ENCODE measurements at regions not wholly inside any gene's neighbourhood (a gene's known extent, or its start where the extent isn't known, plus 50 kb on each side); places are given as distances from the start of the nearest gene placed in this dataset.
"Not testable (repeated sequence)": the region's sequence is repeated elsewhere in the genome, so short reads cannot be mapped to it uniquely, and the experiment has no call there.

- no peak for DNase-seq (ENCODE audit: low read depth)
Measured at GRCh38 chr12:11539156-11539555, 110.3 kb upstream of the ETV6 start.

- DNase-seq (ENCODE audit: low read depth): no peak
Measured at GRCh38 chr12:11540156-11540555, 109.3 kb upstream of the ETV6 start.

GRCh38 chr12:11540615-11541310 is 108.7 kb upstream of the ETV6 start:
- DNase-seq (ENCODE audit: low read depth): no peak

- no peak for DNase-seq (ENCODE audit: low read depth)
Measured at GRCh38 chr12:11542599-11542998, 106.9 kb upstream of the ETV6 start.

- DNase-seq (ENCODE audit: low read depth): no peak
Measured at GRCh38 chr12:11543457-11544158, 105.9 kb upstream of the ETV6 start.

- peak; percentile 5 for DNase-seq (ENCODE audit: low read depth)
Measured at GRCh38 chr12:11545484-11546330, 103.8 kb upstream of the ETV6 start.

DNA sequence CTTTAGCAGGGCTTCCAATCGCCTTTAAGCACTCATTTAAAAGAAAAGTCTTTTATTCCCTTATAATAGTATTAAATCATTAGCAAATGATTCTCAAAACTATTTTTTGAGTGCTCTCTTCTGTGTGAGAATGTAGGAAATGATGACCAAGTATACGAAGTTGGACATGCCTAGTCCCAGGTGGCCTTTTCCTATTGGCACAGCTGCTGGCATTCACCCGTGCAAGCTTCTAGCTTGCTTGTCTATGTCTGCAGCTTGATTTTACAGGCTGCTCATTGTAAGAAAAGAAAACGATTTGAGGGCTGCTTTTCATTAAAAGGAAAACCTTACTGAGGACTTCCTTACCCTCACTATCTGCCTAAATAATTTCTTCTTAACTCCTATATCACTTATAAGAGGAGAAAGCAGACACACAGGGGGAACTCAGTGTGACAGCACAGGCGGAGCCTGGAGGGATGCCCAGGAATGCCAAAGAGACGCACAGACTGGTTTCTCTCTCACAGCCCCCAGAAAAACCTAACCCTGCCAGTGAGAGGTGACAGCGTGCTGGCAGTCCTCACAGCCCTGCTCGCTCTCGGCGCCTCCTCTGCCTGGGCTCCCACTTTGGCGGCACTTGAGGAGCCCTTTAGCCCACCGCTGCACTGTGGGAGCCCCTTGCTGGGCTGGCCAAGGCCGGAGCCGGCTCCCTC is 102.7 kb upstream of the ETV6 start:
- not testable (repeated sequence) for DNase-seq (ENCODE audit: low read depth)

DNA sequence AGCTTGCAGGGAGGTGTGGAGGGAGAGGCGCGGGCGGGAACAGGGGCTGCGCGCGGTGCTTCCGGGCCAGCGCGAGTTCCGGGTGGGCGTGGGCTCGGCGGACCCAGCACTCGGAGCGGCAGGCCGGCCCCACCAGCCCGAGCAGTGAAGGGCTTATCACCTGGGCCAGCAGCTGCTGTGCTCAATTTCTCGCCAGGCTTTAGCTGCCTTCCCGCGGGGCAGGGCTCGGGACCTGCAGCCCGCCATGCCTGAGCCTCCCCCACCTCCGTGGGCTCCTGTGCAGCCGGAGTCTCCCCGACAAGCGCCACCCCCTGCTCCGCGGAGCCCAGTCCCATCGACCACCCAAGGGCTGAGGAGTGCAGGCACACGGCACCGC is 102.2 kb upstream of the ETV6 start:
- not testable (repeated sequence) for DNase-seq (ENCODE audit: low read depth)

- DNase-seq (ENCODE audit: low read depth): no peak
Measured at GRCh38 chr12:11549119-11549518, 100.4 kb upstream of the ETV6 start.

GRCh38 chr12:11553871-11554533 is 95.5 kb upstream of the ETV6 start:
- peak; percentile 6 for DNase-seq (ENCODE audit: low read depth)

GRCh38 chr12:11555195-11555594 is 94.3 kb upstream of the ETV6 start:
- no peak for DNase-seq (ENCODE audit: low read depth)

- DNase-seq (ENCODE audit: low read depth): no peak
Measured at GRCh38 chr12:11555743-11556625, 93.5 kb upstream of the ETV6 start.

DNA sequence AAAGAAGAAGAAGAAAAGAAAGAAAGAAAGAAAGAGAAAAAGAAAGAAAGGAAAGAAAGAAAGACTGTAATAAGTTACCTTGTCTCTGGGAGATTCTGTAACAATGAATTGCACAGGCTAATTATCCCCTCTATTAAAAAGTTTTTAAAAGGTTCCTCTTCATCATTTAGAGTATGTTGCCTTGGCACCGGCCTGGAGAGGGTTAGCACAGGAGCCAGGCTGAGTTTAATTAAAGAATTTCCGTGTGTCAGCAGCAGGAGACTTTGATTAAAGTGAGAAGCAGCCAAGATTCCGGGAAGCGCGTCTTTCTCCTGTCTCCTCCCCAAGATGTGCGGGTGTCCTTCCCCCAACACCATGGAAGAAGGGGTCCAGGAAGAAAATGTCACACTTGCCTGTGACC is 92.8 kb upstream of the ETV6 start:
- DNase-seq (ENCODE audit: low read depth): no peak

- DNase-seq (ENCODE audit: low read depth): no peak
Measured at GRCh38 chr12:11559626-11560340, 89.7 kb upstream of the ETV6 start.

- no peak for DNase-seq (ENCODE audit: low read depth)
Measured at GRCh38 chr12:11561411-11561810, 88.1 kb upstream of the ETV6 start.

DNA sequence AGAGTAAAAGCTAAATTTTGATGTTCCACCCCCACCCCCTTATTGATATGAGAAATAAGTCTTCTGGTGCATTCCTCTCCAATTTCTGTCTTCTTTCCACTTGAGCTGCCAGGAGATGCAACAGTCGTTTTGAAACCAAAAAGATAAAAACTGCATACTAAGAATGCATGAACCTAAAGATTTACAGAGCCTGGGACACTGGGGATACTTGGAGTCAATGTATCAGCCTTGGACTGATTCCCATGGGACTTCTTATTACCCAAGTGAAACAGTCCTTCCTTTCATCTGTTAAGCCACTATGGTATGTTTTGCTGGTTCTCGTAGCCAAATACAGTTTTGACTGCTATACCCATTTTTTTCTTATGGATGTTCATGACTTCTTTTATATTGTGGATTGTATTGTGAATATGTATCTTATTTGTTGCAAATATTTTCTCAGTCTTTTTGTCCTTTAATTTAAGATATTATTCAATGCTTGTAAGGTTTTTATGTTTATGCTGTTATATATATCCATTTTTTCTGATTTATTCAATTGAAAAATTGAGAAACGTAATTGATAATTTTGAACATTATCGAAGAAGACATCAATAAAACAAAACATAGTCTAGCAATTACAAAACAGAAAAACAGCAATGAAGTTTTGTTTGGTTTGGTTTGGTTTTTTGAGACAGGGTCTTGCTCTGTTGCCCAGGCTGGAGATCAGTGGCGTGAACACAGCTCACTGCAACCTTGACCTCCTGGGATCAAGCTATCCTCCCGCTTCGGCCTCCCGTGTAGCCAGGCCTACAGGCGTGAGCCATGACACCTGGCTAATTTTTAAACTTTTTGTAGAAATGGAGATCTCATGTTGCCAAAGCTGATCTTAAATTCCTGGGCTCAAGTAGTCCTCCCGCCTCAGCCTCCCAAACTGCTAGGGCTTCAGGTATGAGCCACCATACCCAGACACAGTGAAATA is 85.4 kb upstream of the ETV6 start:
- no peak for DNase-seq (ENCODE audit: low read depth)

- no peak for DNase-seq (ENCODE audit: low read depth)
Measured at GRCh38 chr12:11564984-11565651, 84.4 kb upstream of the ETV6 start.

- no peak for DNase-seq (ENCODE audit: low read depth)
Measured at GRCh38 chr12:11565752-11566151, 83.7 kb upstream of the ETV6 start.
